ENCODE measurements at regions not wholly inside any gene's neighbourhood (a gene's known extent, or its start where the extent isn't known, plus 50 kb on each side); places are given as distances from the start of the nearest gene placed in this dataset.

- Histone ChIP-seq H3K4me3 (ENCODE audit: control insufficient read depth in 1 of 2, extremely low read depth in 1 of 2, low read length in 1 of 2) (no peak overlapping the region), H3K36me3 (ENCODE audit: control insufficient read depth in 2 of 2, extremely low read depth in 1 of 2, insufficient read depth in 1 of 2, low read length in 1 of 2) (no peaks in the 10 kb centered on the region), H3K4me1 (ENCODE audit: control insufficient read depth in 1 of 2, extremely low read depth in 1 of 2, insufficient read depth in 2 of 2, low read length in 2 of 2) (no peaks in the 10 kb centered on the region), H3K27ac (ENCODE audit: low read length) (no peak overlapping the region), H3K27me3 (replicated peaks in 1 of 2; ENCODE audit: control insufficient read depth in 2 of 2, extremely low read depth in 1 of 2, insufficient read depth in 2 of 2, low read length in 1 of 2) (no peaks in the 10 kb centered on the region), H3K9me3 (no peaks in the 10 kb centered on the region)
- ChIA-PET POLR2A (no interaction called here), CTCF (interaction anchor here in 1 of 2 donors (0.7 kb wide), 1 partner anchor 41 kb away, joined by 6 read pairs; no protein-coding TSS in a partner anchor)
- no peak overlapping the region for H3K27ac Mint-ChIP-seq
- no peak overlapping the region for H3K4me3 Mint-ChIP-seq
- no peaks in the 10 kb centered on the region for H3K4me1 Mint-ChIP-seq
- no peaks in the 10 kb centered on the region for H3K9me3 Mint-ChIP-seq
- ATAC-seq (replicated peaks in 1 of 4) (no peak), DNase-seq (no peak)
- no peaks in the 10 kb centered on the region for H3K36me3 Mint-ChIP-seq
- no peaks in the 10 kb centered on the region for H3K27me3 Mint-ChIP-seq
Measured at GRCh38 chr6:26149240-26149639, 62.0 kb downstream of the HFE start.

DNA sequence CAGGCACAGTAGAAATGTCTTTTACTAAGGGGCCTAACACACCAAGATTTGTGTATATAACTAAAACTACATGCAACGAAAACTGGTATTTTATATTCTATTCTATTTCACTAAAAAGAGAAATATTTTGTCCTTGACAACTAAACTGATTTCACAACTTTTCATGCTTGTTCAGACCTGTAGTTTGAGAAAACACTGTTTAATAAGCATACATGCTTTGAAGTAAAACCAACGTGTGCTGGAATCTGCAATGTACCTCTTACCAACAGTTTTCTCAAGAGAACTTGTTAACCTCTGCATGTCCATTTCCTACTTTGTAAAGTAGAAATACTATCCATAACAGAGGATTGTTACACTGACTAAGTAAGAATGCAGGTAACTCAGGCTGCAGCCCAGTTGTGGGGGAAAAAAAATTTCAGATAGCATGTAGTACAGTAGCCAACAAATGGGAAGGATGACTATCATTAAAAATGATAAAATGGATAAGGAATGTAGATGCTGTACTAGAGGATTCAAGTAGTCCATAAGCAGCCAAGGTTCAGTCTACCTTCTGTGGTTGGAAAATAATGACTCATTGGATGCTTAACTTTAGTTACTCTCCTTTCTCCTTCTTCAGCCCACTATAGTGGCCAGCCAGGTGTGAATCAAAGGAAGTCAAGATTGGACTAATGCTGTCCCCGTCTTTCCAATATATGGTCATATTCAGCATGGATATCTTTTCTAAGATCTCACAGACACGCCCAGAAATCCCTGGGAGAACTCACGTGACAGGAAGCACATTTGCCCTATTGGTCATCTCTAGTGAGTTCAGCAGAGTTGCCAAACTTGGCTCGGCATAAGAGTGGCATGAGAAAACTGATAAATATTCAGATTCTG lies 65.2 kb downstream of the HFE start:
- ATAC-seq (replicated peaks in 1 of 4) (no peak), DNase-seq (no peak)
- H3K27me3 Mint-ChIP-seq, result no peaks in the 10 kb centered on the region
- no peaks in the 10 kb centered on the region for H3K36me3 Mint-ChIP-seq
- peaks cover 7 to 17% of the 10 kb centered on the region in 2 experiments for H3K4me1 ChIP-seq (ENCODE audit: control insufficient read depth in 1 of 2, extremely low read depth in 1 of 2, insufficient read depth in 2 of 2, low read length in 2 of 2)
- H3K4me1 Mint-ChIP-seq, result peaks cover 11 to 29% (median 19%) of the 10 kb centered on the region in 3 donors
- H3K9me3 ChIP-seq, result no peaks in the 10 kb centered on the region
- H3K9me3 Mint-ChIP-seq, result no peaks in the 10 kb centered on the region
- WGBS (ENCODE audit: insufficient coverage), result 89% methylated on average over 3 of the region's 6 CpGs
- ChIA-PET POLR2A (interaction anchor here (0.9 to 2.6 kb wide), 6 partner anchors 25 to 64 kb away, joined by 3 to 31 read pairs (median 4); a partner anchor contains a TSS), CTCF (interaction anchor here in 1 of 2 donors (1.0 kb wide), 1 partner anchor 25 kb away, joined by 4 read pairs; no protein-coding TSS in a partner anchor)
- H3K27ac Mint-ChIP-seq, result no peak overlapping the region
- no peak overlapping the region for H3K27ac ChIP-seq (ENCODE audit: low read length)
- H3K4me3 ChIP-seq (ENCODE audit: control insufficient read depth in 1 of 2, extremely low read depth in 1 of 2, low read length in 1 of 2), result no peak overlapping the region
- H3K4me3 Mint-ChIP-seq, result no peak overlapping the region
- H3K36me3 ChIP-seq (ENCODE audit: control insufficient read depth in 2 of 2, extremely low read depth in 1 of 2, insufficient read depth in 1 of 2, low read length in 1 of 2), result no peaks in the 10 kb centered on the region
- no peaks in the 10 kb centered on the region for H3K27me3 ChIP-seq (replicated peaks in 1 of 2; ENCODE audit: control insufficient read depth in 2 of 2, extremely low read depth in 1 of 2, insufficient read depth in 2 of 2, low read length in 1 of 2)

DNA sequence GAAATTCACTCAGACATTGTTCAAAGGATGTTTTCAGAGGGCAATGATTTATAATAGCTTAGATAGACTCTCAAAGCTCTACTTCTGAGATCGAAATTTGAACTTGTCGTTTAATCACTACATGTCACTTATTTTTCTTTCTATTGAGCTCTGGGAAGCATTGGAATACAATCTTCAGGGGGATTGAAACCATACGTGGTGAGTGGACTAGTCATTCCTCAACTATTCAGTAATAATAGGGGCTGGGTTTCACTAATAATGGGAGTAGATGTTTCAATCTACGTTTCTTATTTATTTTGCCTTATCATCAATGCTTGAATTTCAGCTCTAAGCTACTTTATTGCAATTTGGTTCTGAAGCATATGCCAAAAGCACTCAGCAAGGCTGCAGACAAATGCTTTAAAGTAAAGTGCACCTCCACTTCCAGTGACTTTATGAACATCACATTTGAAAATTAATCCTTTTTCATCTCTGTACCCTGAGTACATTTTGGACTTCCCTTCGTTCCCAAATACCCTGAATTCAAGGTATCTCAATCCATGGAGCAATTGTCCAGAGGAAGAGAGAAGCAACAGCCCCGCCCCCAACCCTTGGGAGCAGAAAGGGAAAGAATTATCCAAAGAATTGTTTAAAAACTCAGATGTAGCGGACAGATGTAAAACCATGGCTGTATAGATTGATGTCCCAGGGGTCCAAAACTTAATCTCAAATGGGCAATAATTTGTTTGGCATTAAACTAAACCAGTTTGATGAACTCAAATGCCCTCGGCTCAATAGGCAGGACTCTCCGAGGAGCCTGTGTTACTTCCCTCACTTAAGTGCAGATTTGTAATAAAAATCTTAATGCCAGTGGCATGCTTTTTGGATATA lies 68.1 kb downstream of the HFE start:
- Mint-ChIP-seq H3K27ac (peak overlapping the region; percentile 94 to 98), H3K4me3 (peak overlapping the region; percentile 91 to 98 (median 97)), H3K36me3 (peaks cover 3% of the 10 kb centered on the region), H3K9me3 (no peaks in the 10 kb centered on the region), H3K27me3 (no peaks in the 10 kb centered on the region), H3K4me1 (peaks cover 20 to 50% (median 32%) of the 10 kb centered on the region in 3 donors)
- ChIA-PET CTCF (interaction anchor here (0.6 to 2.2 kb wide), 10 partner anchors 19 to 503 kb away, joined by 3 to 18 read pairs (median 4); a partner anchor contains a TSS), POLR2A (interaction anchor here (0.6 to 8.2 kb wide), 43 partner anchors 10 to 1738 kb away, joined by 3 to 560 read pairs (median 5); partner anchors contain the start of gene BTN2A2 (in 1 of the 2))
- DNase-seq (peak in 3 of 35 experiments; percentile 10 to 39 (median 10)), ATAC-seq (replicated peaks in 1 of 4) (no peak)
- Histone ChIP-seq H3K36me3 (ENCODE audit: control insufficient read depth in 2 of 2, extremely low read depth in 1 of 2, insufficient read depth in 1 of 2, low read length in 1 of 2) (no peaks in the 10 kb centered on the region), H3K4me3 (ENCODE audit: control insufficient read depth in 1 of 2, extremely low read depth in 1 of 2, low read length in 1 of 2) (peak overlapping the region; percentile 73 to 87), H3K4me1 (ENCODE audit: control insufficient read depth in 1 of 2, extremely low read depth in 1 of 2, insufficient read depth in 2 of 2, low read length in 2 of 2) (peaks cover 15 to 24% of the 10 kb centered on the region in 2 experiments), H3K9me3 (no peaks in the 10 kb centered on the region), H3K27me3 (replicated peaks in 1 of 2; ENCODE audit: control insufficient read depth in 2 of 2, extremely low read depth in 1 of 2, insufficient read depth in 2 of 2, low read length in 1 of 2) (no peaks in the 10 kb centered on the region), H3K27ac (ENCODE audit: low read length) (peak overlapping the region; percentile 90)
- 29% methylated on average over 2 of the region's 9 CpGs for WGBS (ENCODE audit: insufficient coverage)

DNA sequence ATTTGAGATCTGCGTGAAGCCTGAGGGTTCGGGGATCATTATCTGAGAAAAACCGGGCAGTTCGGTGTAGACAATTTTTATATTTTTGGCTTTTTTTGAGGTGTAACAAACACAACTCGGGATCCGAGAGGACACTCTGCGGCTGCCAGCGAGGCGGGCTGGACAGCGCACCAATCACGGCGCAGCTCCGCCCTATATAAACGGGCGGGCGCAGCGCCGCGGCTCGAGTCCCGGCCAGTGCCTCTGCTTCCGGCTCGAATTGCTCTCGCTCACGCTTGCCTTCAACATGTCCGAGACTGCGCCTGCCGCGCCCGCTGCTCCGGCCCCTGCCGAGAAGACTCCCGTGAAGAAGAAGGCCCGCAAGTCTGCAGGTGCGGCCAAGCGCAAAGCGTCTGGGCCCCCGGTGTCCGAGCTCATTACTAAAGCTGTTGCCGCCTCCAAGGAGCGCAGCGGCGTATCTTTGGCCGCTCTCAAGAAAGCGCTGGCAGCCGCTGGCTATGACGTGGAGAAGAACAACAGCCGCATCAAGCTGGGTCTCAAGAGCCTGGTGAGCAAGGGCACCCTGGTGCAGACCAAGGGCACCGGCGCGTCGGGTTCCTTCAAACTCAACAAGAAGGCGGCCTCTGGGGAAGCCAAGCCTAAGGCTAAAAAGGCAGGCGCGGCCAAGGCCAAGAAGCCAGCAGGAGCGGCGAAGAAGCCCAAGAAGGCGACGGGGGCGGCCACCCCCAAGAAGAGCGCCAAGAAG lies 69.0 kb downstream of the HFE start:
- Mint-ChIP-seq H3K27me3 (no peaks in the 10 kb centered on the region), H3K27ac (peak overlapping the region; percentile 94 to 98), H3K36me3 (peaks cover 3% of the 10 kb centered on the region), H3K4me1 (peaks cover 28 to 60% (median 41%) of the 10 kb centered on the region in 3 donors), H3K9me3 (no peaks in the 10 kb centered on the region), H3K4me3 (peak overlapping the region; percentile 91 to 98 (median 97))
- H3K27ac ChIP-seq (ENCODE audit: low read length), result peak overlapping the region; percentile 90
- CTCF ChIA-PET, result interaction anchor here in 1 of 2 donors (0.9 to 3.3 kb wide), 7 partner anchors 29 to 95 kb away, joined by 4 to 37 read pairs (median 7); a partner anchor contains a TSS
- DNase-seq, result peak; percentile 74 to 91 (median 83)
- no peaks in the 10 kb centered on the region for H3K27me3 ChIP-seq (replicated peaks in 1 of 2; ENCODE audit: control insufficient read depth in 2 of 2, extremely low read depth in 1 of 2, insufficient read depth in 2 of 2, low read length in 1 of 2)
- H3K4me1 ChIP-seq (ENCODE audit: control insufficient read depth in 1 of 2, extremely low read depth in 1 of 2, insufficient read depth in 2 of 2, low read length in 2 of 2), result peaks cover 15 to 31% of the 10 kb centered on the region in 2 experiments
- H3K4me3 ChIP-seq (ENCODE audit: control insufficient read depth in 1 of 2, extremely low read depth in 1 of 2, low read length in 1 of 2), result peak overlapping the region; percentile 73 to 87
- ATAC-seq (replicated peaks in 1 of 4), result peak; percentile 41 to 65 (median 63)
- WGBS (ENCODE audit: insufficient coverage), result under 1% methylated on average over 60 of the region's 61 CpGs
- POLR2A ChIA-PET, result interaction anchor here (0.6 to 8.2 kb wide), 50 partner anchors 9 to 1737 kb away, joined by 3 to 560 read pairs (median 6); partner anchors contain the start of gene HFE (in 1 of the 2)
- no peaks in the 10 kb centered on the region for H3K9me3 ChIP-seq
- no peaks in the 10 kb centered on the region for H3K36me3 ChIP-seq (ENCODE audit: control insufficient read depth in 2 of 2, extremely low read depth in 1 of 2, insufficient read depth in 1 of 2, low read length in 1 of 2)

DNA sequence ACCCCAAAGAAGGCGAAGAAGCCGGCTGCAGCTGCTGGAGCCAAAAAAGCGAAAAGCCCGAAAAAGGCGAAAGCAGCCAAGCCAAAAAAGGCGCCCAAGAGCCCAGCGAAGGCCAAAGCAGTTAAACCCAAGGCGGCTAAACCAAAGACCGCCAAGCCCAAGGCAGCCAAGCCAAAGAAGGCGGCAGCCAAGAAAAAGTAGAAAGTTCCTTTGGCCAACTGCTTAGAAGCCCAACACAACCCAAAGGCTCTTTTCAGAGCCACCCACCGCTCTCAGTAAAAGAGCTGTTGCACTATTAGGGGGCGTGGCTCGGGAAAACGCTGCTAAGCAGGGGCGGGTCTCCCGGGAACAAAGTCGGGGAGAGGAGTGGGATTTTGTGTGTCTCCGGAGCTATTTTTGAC lies 69.6 kb downstream of the HFE start:
- H3K4me3 ChIP-seq (ENCODE audit: control insufficient read depth in 1 of 2, extremely low read depth in 1 of 2, low read length in 1 of 2), result peak overlapping the region; percentile 73 to 87
- no peaks in the 10 kb centered on the region for H3K27me3 Mint-ChIP-seq
- H3K36me3 ChIP-seq (ENCODE audit: control insufficient read depth in 2 of 2, extremely low read depth in 1 of 2, insufficient read depth in 1 of 2, low read length in 1 of 2), result no peaks in the 10 kb centered on the region
- H3K4me1 ChIP-seq (ENCODE audit: control insufficient read depth in 1 of 2, extremely low read depth in 1 of 2, insufficient read depth in 2 of 2, low read length in 2 of 2), result peaks cover 15 to 31% of the 10 kb centered on the region in 2 experiments
- CTCF ChIA-PET, result interaction anchor here in 1 of 2 donors (0.8 to 3.3 kb wide), 6 partner anchors 30 to 94 kb away, joined by 4 to 37 read pairs (median 6); a partner anchor contains a TSS
- POLR2A ChIA-PET, result interaction anchor here (0.6 to 8.2 kb wide), 35 partner anchors 15 to 1736 kb away, joined by 3 to 560 read pairs (median 12); partner anchors contain the start of gene HFE (in 1 of the 2)
- H3K27me3 ChIP-seq (replicated peaks in 1 of 2; ENCODE audit: control insufficient read depth in 2 of 2, extremely low read depth in 1 of 2, insufficient read depth in 2 of 2, low read length in 1 of 2), result no peaks in the 10 kb centered on the region
- H3K9me3 Mint-ChIP-seq, result no peaks in the 10 kb centered on the region
- H3K9me3 ChIP-seq, result no peaks in the 10 kb centered on the region
- WGBS (ENCODE audit: insufficient coverage), result 0% methylated on average over 16 of the region's 18 CpGs
- peak overlapping the region; percentile 91 to 98 (median 97) for H3K4me3 Mint-ChIP-seq
- peak overlapping the region; percentile 94 to 98 for H3K27ac Mint-ChIP-seq
- H3K4me1 Mint-ChIP-seq, result peaks cover 33 to 63% (median 45%) of the 10 kb centered on the region in 3 donors
- ATAC-seq (replicated peaks in 1 of 4) (peak in 3 of 4 experiments; percentile 2 to 5 (median 2)), DNase-seq (peak in 29 of 35 experiments; percentile 46 to 74 (median 62))
- peak overlapping the region; percentile 90 for H3K27ac ChIP-seq (ENCODE audit: low read length)
- peaks cover 3% of the 10 kb centered on the region for H3K36me3 Mint-ChIP-seq
